ENCODE measurements at regions not wholly inside any gene's neighbourhood (a gene's known extent, or its start where the extent isn't known, plus 50 kb on each side); places are given as distances from the start of the nearest gene placed in this dataset.

- TF ChIP-seq, protein P1, sequence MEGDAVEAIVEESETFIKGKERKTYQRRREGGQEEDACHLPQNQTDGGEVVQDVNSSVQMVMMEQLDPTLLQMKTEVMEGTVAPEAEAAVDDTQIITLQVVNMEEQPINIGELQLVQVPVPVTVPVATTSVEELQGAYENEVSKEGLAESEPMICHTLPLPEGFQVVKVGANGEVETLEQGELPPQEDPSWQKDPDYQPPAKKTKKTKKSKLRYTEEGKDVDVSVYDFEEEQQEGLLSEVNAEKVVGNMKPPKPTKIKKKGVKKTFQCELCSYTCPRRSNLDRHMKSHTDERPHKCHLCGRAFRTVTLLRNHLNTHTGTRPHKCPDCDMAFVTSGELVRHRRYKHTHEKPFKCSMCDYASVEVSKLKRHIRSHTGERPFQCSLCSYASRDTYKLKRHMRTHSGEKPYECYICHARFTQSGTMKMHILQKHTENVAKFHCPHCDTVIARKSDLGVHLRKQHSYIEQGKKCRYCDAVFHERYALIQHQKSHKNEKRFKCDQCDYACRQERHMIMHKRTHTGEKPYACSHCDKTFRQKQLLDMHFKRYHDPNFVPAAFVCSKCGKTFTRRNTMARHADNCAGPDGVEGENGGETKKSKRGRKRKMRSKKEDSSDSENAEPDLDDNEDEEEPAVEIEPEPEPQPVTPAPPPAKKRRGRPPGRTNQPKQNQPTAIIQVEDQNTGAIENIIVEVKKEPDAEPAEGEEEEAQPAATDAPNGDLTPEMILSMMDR (conservative IDR thresholded peaks at IDR 0.05; ENCODE audit: low read depth, low read length), result no peak
- no peak for DNase-seq (ENCODE audit: low read depth)
- H3K4me3 ChIP-seq (ENCODE audit: low read length), result no peak overlapping the region
Measured at GRCh38 chr13:36550177-36550576, 117.9 kb downstream of the CCNA1 start.

DNA sequence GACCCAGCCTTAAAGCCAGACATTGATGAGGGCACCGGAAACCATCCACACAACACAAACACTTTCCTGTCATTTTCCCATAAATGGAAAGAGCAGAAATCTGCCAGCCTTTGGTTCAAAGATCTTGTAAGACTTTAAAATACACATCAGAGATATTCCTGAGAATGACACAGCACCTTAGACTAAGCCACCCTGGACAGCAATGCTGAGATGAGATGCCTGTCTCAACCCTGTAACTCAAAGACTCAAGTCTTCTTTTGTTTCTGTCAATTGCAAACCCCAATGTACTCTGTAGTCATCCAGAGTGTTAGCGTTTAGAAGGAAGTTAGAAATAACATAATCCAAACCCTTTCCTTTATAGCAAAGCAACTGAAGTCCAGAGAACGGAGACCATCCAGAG, 119.2 kb downstream of the CCNA1 start:
- no peak overlapping the region for H3K4me3 ChIP-seq (ENCODE audit: low read length)
- no peak for DNase-seq (ENCODE audit: low read depth)
- TF ChIP-seq, protein P1 (conservative IDR thresholded peaks at IDR 0.05; ENCODE audit: low read depth, low read length), result no peak

GRCh38 chr13:36552334-36552733, 120.0 kb downstream of the CCNA1 start:
- no peak for DNase-seq (ENCODE audit: low read depth)
- TF ChIP-seq, protein P1 (conservative IDR thresholded peaks at IDR 0.05; ENCODE audit: low read depth, low read length), result no peak
- H3K4me3 ChIP-seq (ENCODE audit: low read length), result no peak overlapping the region

DNA sequence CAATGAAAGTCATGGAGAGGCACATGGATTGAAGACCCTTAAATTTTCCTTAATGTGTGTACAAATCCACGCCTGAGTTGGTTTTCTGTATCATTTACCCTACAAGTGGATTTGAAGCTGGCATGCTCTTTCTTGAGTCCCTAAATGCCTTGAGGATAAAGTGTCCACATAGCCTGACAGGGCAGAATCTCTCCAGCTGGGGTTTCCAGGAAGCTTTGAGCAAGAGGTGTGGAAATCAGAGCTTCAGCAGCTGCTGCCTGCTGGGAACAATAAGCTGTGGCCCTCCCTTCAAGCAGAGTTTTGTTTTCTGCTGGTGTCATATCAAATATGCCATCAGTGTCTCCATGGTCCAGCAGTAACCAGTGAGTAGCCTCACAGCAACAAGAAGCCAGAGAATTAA, 120.3 kb upstream of the SERTM1 start:
- no peak overlapping the region for H3K4me3 ChIP-seq (ENCODE audit: low read length)
- TF ChIP-seq, protein P1 (conservative IDR thresholded peaks at IDR 0.05; ENCODE audit: low read depth, low read length), result no peak
- DNase-seq (ENCODE audit: low read depth), result no peak

DNA sequence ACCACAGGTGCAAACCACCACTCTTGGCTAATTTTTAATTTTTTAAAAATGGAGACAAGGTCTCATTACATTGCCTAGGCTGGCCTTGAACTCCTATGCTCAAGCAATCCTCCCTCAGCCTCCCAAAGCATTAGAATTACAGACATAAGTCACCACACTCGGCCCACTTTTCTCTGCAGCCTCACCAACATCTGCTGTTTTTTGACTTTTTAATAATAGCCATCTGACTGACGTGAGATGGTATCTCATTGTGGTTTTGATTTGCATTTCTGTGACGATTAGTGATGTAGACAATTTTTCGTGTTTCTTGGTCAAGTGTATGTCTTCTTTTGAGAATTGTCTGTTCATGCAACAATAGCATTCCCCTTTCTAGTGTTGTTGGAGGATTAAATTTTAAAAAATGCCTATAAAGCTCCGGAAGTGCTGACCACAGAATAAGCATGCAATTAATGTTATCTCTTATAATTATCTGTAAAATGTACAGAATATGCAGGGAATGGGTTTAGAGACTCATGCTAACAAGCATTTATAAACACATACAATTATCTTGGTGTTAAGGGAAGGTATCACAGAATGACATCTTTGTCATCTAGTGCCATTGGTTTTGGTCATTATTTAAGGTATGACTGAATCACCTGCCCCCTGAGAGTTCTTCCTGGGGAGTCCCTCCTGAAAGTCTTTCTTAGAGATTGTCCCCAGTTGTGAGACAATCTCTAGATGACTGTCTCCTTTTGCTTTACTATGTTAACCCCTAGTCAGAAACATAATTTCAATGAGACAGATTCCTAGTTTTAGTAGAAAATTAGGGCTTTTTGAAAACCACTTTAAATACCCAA, 118.5 kb upstream of the SERTM1 start:
- H3K4me3 ChIP-seq (ENCODE audit: low read length), result no peak overlapping the region
- DNase-seq (ENCODE audit: low read depth), result no peak
- TF ChIP-seq, protein P1 (conservative IDR thresholded peaks at IDR 0.05; ENCODE audit: low read depth, low read length), result no peak

- DNase-seq (ENCODE audit: low read depth), result no peak
- H3K4me3 ChIP-seq (ENCODE audit: low read length), result no peak overlapping the region
- TF ChIP-seq, protein P1 (conservative IDR thresholded peaks at IDR 0.05; ENCODE audit: low read depth, low read length), result no peak
Measured at GRCh38 chr13:36559375-36559774, 114.4 kb upstream of the SERTM1 start.

GRCh38 chr13:36567485-36567884, 106.3 kb upstream of the SERTM1 start:
- no peak for DNase-seq (ENCODE audit: low read depth)
- no peak overlapping the region for H3K4me3 ChIP-seq (ENCODE audit: low read length)
- TF ChIP-seq, protein P1 (conservative IDR thresholded peaks at IDR 0.05; ENCODE audit: low read depth, low read length), result no peak
